ENCODE measurements at regions not wholly inside any gene's neighbourhood (a gene's known extent, or its start where the extent isn't known, plus 50 kb on each side); places are given as distances from the start of the nearest gene placed in this dataset.

DNA sequence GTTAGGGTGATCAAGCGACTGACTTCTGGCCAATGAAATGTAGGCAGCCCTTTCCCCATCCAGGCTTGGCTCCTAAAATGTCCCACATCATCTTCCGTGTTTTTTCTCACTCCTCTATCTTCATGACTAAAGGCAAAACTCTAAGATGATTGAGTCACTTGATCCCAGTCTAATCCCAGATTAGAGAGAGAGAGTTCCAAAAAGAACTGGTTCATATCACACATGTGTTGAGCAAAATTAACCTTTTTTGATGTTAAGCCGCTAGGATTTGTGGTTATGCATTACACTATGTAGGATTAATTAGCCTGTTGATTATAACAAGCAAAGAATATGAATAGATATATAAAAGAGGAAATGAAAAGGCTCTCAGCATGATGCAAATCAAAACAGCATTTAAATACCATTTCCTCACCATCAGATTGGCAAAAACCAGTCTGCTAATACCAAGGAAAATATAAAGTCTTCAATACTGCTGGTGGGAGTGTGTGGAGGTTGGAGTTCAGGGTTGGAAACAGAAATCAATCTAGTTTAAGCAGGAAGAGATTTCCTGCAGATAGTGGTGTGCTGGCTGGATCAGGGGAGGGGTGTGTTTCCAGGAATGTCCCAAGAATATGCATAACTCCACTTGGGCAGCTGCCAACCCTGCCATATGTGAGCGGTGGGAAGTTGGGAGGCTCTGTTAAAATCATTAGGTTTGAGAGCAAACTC is 187.6 kb upstream of the S1PR3 start:
- Histone ChIP-seq H3K18ac (ENCODE audit: low read depth, low read length) (no peak overlapping the region; the same call in 1 of the 2 replicates), H3K79me1 (ENCODE audit: low read depth in 1 of 2, low read length in 2 of 2) (no peaks in the 10 kb centered on the region), H2BK5ac (ENCODE audit: low read depth, low read length, poor library complexity, severe bottlenecking) (no peak overlapping the region), H3K14ac (replicated peaks; ENCODE audit: low read depth, low read length) (no peak overlapping the region), H3K36me3 (ENCODE audit: control insufficient read depth, insufficient read depth, low read length) (no peaks in the 10 kb centered on the region), H2AK5ac (ENCODE audit: low read depth, low read length) (no peak overlapping the region), H3K56ac (ENCODE audit: extremely low read depth, insufficient read depth, low read length) (no peak overlapping the region), H4K8ac (ENCODE audit: low read depth in 2 of 2, low read length in 2 of 2) (no peak overlapping the region), H3K4me3 (ENCODE audit: insufficient read depth, low read depth, low read length) (no peak overlapping the region), H3K4me2 (ENCODE audit: low read depth, low read length) (no peak overlapping the region), H3K9me3 (ENCODE audit: control insufficient read depth, insufficient read depth, low read length) (no peaks in the 10 kb centered on the region), H3K23ac (ENCODE audit: low read depth, low read length) (no peak overlapping the region), H3K9me1 (ENCODE audit: insufficient read depth, low read length) (no peaks in the 10 kb centered on the region), H2BK15ac (ENCODE audit: low read depth, low read length) (no peak overlapping the region), H3K27me3 (ENCODE audit: control insufficient read depth, insufficient read depth, low read length) (peaks cover 7% of the 10 kb centered on the region; the same call in 1 of the 2 replicates), H3K4ac (ENCODE audit: low read depth, low read length) (0 out of 2 replicates have a peak overlapping the region, but pooled peaks have one; percentile 10), H3K4me1 (ENCODE audit: control insufficient read depth, insufficient read depth, low read length) (peaks cover 5% of the 10 kb centered on the region; the same call in 1 of the 2 replicates), H3K9ac (ENCODE audit: low read depth, low read length) (no peak overlapping the region), H2BK120ac (ENCODE audit: low read depth, low read length) (no peak overlapping the region), H4K5ac (ENCODE audit: low read depth, low read length) (no peak overlapping the region), H2BK20ac (ENCODE audit: low read depth, low read length) (no peak overlapping the region), H2AK9ac (replicated peaks; ENCODE audit: low read depth, low read length, poor library complexity) (no peak overlapping the region), H4K91ac (ENCODE audit: insufficient read depth, low read depth, low read length) (no peak overlapping the region), H2AFZ (replicated peaks; ENCODE audit: low read length, poor library complexity) (no peak overlapping the region), H4K20me1 (ENCODE audit: insufficient read depth, low read length) (no peaks in the 10 kb centered on the region), H3K27ac (ENCODE audit: insufficient read depth, low read length) (no peak overlapping the region)
- WGBS, 2 experiments (ENCODE audit: extremely low coverage in 2 of 2, insufficient read length in 1 of 2): 100% methylated on average over 1 of the region's 4 CpGs; no CpG with 5 or more reads in 1 of the 2 experiments
- ATAC-seq (ENCODE audit: low read depth) (no peak; the same call in 1 of the 2 replicates), DNase-seq (peak; percentile 28)
- dilution Hi-C loops (cut with HindIII; ENCODE audit: low sequenced_read_pairs, unreplicated experiment): no loop called here
- ChIA-PET POLR2A (ENCODE audit: unreplicated experiment) (no interaction called here), CTCF (no interaction called here)
- in situ Hi-C loops (cut with MboI; ENCODE audit: low sequenced_read_pairs): no loop called here
- TF ChIP-seq FOS (IDR thresholded peaks at IDR 0.05; ENCODE audit: low read depth, low read length): no peak
- no peak for TF ChIP-seq RFX5 (IDR thresholded peaks at IDR 0.05; ENCODE audit: low read depth, low read length)
- no peak for TF ChIP-seq RAD21 (IDR thresholded peaks at IDR 0.05; ENCODE audit: low read length)
- TF ChIP-seq POLR2A (IDR thresholded peaks at IDR 0.05; ENCODE audit: low read depth, low read length): no peak
- TF ChIP-seq, protein P1, sequence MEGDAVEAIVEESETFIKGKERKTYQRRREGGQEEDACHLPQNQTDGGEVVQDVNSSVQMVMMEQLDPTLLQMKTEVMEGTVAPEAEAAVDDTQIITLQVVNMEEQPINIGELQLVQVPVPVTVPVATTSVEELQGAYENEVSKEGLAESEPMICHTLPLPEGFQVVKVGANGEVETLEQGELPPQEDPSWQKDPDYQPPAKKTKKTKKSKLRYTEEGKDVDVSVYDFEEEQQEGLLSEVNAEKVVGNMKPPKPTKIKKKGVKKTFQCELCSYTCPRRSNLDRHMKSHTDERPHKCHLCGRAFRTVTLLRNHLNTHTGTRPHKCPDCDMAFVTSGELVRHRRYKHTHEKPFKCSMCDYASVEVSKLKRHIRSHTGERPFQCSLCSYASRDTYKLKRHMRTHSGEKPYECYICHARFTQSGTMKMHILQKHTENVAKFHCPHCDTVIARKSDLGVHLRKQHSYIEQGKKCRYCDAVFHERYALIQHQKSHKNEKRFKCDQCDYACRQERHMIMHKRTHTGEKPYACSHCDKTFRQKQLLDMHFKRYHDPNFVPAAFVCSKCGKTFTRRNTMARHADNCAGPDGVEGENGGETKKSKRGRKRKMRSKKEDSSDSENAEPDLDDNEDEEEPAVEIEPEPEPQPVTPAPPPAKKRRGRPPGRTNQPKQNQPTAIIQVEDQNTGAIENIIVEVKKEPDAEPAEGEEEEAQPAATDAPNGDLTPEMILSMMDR (conservative IDR thresholded peaks at IDR 0.05; ENCODE audit: low read depth, low read length): no peak
- TF ChIP-seq CHD1 (IDR thresholded peaks at IDR 0.05; ENCODE audit: low read depth, low read length): no peak
- TF ChIP-seq MXI1 (IDR thresholded peaks at IDR 0.05; ENCODE audit: borderline replicate concordance, low read depth, low read length): no peak
- TF ChIP-seq, protein P2, sequence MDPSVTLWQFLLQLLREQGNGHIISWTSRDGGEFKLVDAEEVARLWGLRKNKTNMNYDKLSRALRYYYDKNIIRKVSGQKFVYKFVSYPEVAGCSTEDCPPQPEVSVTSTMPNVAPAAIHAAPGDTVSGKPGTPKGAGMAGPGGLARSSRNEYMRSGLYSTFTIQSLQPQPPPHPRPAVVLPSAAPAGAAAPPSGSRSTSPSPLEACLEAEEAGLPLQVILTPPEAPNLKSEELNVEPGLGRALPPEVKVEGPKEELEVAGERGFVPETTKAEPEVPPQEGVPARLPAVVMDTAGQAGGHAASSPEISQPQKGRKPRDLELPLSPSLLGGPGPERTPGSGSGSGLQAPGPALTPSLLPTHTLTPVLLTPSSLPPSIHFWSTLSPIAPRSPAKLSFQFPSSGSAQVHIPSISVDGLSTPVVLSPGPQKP (IDR thresholded peaks at IDR 0.05; ENCODE audit: borderline replicate concordance, low read depth, low read length): no peak
- TF ChIP-seq CEBPB (IDR thresholded peaks at IDR 0.05; ENCODE audit: low read depth, low read length): no peak
- TF ChIP-seq USF2 (IDR thresholded peaks at IDR 0.05; ENCODE audit: low read depth, low read length): no peak
- no peak for TF ChIP-seq MAFK (IDR thresholded peaks at IDR 0.05; ENCODE audit: low read depth, low read length)
- TF ChIP-seq BHLHE40 (IDR thresholded peaks at IDR 0.05; ENCODE audit: low read depth, low read length): no peak
- no peak for TF ChIP-seq NFE2L2 (IDR thresholded peaks at IDR 0.05; ENCODE audit: low read depth, low read length)
- no peak for TF ChIP-seq RCOR1 (IDR thresholded peaks at IDR 0.05; ENCODE audit: insufficient replicate concordance, low read length)
- BruUV-seq (replicated peaks): no TSS peak
- intact Hi-C loops (cut with micrococcal nuclease): no loop called here

All from IMR-90 (cell line).